Activated CD4-positive, alpha-beta T cell treated with anti-CD3 and anti-CD28 coated beads for 48 hours (primary cell): ENCODE measurements at regions not wholly inside any gene's neighbourhood (a gene's known extent, or its start where the extent isn't known, plus 50 kb on each side); places are given as distances from the start of the nearest gene placed in this dataset.

Experiments
- DNase-seq: peaks from one replicate; pipeline ENCODE4 v3.0.0-alpha.2; 2020

GRCh38 chr20:21033817-21034216 is 72.3 kb downstream of the LINC00237 start:
- DNase-seq, result no peak

- DNase-seq, result no peak
Observed at GRCh38 chr20:21031666-21032065, 74.5 kb downstream of the LINC00237 start.

- no peak for DNase-seq
Observed at GRCh38 chr20:21029341-21029740, 76.8 kb downstream of the LINC00237 start.

GRCh38 chr20:21028921-21029320 is 77.2 kb downstream of the LINC00237 start:
- no peak for DNase-seq

GRCh38 chr20:21028436-21028835 is 77.7 kb downstream of the LINC00237 start:
- DNase-seq, result no peak

GRCh38 chr20:21027569-21027968 is 78.6 kb downstream of the LINC00237 start:
- no peak for DNase-seq

- no peak for DNase-seq
Observed at GRCh38 chr20:21026951-21027350, 79.2 kb downstream of the LINC00237 start.

GRCh38 chr20:21024420-21024819 is 81.7 kb downstream of the LINC00237 start:
- DNase-seq, result no peak

GRCh38 chr20:21022925-21023324 is 83.2 kb downstream of the LINC00237 start:
- DNase-seq, result no peak

GRCh38 chr20:21021472-21021790 is 84.7 kb downstream of the LINC00237 start:
- no peak for DNase-seq

GRCh38 chr20:21020659-21021471 is 85.3 kb downstream of the LINC00237 start:
- DNase-seq, result no peak

- DNase-seq, result no peak
Observed at GRCh38 chr20:21019814-21020658, 86.1 kb downstream of the LINC00237 start.

- DNase-seq, result no peak
Observed at GRCh38 chr20:21019468-21019813, 86.7 kb downstream of the LINC00237 start.

GRCh38 chr20:21018576-21018975 is 87.6 kb downstream of the LINC00237 start:
- DNase-seq, result no peak

GRCh38 chr20:21017528-21018085 is 88.6 kb downstream of the LINC00237 start:
- DNase-seq, result no peak

GRCh38 chr20:21016751-21017150 is 89.4 kb downstream of the LINC00237 start:
- no peak for DNase-seq

- DNase-seq, result no peak
Observed at GRCh38 chr20:21014528-21014927, 91.6 kb downstream of the LINC00237 start.

GRCh38 chr20:21008951-21009350 is 97.2 kb downstream of the LINC00237 start:
- no peak for DNase-seq

- DNase-seq, result no peak
Observed at GRCh38 chr20:21006611-21007010, 99.5 kb downstream of the LINC00237 start.

- DNase-seq, result no peak
Observed at GRCh38 chr20:21004386-21005076, 101.6 kb downstream of the LINC00237 start.

GRCh38 chr20:21003902-21004301 is 102.3 kb downstream of the LINC00237 start:
- DNase-seq, result no peak

GRCh38 chr20:21002486-21002885 is 103.7 kb downstream of the LINC00237 start:
- no peak for DNase-seq

GRCh38 chr20:20993372-20993771 is 112.8 kb downstream of the LINC00237 start:
- DNase-seq, result no peak
